Activated naive CD8-positive, alpha-beta T cell (primary cell): ENCODE measurements at regions not wholly inside any gene's neighbourhood (a gene's known extent, or its start where the extent isn't known, plus 50 kb on each side); places are given as distances from the start of the nearest gene placed in this dataset.
"Not testable (repeated sequence)": the region's sequence is repeated elsewhere in the genome, so short reads cannot be mapped to it uniquely, and the experiment has no call there.

Source experiments
- H3K27ac Mint-ChIP-seq: one replicate; pipeline ENCODE4 v1.8.0; 2021; ENCODE audit warnings: mixed read lengths
- H3K27me3 Mint-ChIP-seq: one replicate; pipeline ENCODE4 v1.8.0; 2021; ENCODE audit warnings: mixed read lengths
- H3K36me3 Mint-ChIP-seq: one replicate; pipeline ENCODE4 v1.8.0; 2021; ENCODE audit warnings: mixed read lengths
- H3K4me1 Mint-ChIP-seq: one replicate; pipeline ENCODE4 v1.8.0; 2021; ENCODE audit warnings: low read depth, mixed read lengths
- H3K4me3 Mint-ChIP-seq: one replicate; pipeline ENCODE4 v1.8.0; 2021; ENCODE audit warnings: mild to moderate bottlenecking, mixed read lengths
- H3K9me3 Mint-ChIP-seq: one replicate; pipeline ENCODE4 v1.8.0; 2021; ENCODE audit warnings: low read depth, mixed read lengths

- no peak overlapping the region for H3K27ac Mint-ChIP-seq
- peaks cover 20% of the 10 kb centered on the region for H3K27me3 Mint-ChIP-seq
- H3K36me3 Mint-ChIP-seq, result no peaks in the 10 kb centered on the region
- H3K4me1 Mint-ChIP-seq, result peaks cover 8% of the 10 kb centered on the region
- H3K4me3 Mint-ChIP-seq, result no peak overlapping the region
- no peaks in the 10 kb centered on the region for H3K9me3 Mint-ChIP-seq
Measured at GRCh38 chrX:1109580-1110119, 102.8 kb downstream of the CRLF2 start.

- Mint-ChIP-seq H3K4me1 (peaks cover 8% of the 10 kb centered on the region), H3K4me3 (no peak overlapping the region), H3K27me3 (peaks cover 19% of the 10 kb centered on the region), H3K9me3 (no peaks in the 10 kb centered on the region), H3K36me3 (no peaks in the 10 kb centered on the region), H3K27ac (no peak overlapping the region)
Measured at GRCh38 chrX:1108501-1109445, 103.7 kb downstream of the CRLF2 start.

- H3K4me1 Mint-ChIP-seq, result peaks cover 4% of the 10 kb centered on the region
- H3K9me3 Mint-ChIP-seq, result no peaks in the 10 kb centered on the region
- no peaks in the 10 kb centered on the region for H3K36me3 Mint-ChIP-seq
- no peak overlapping the region for H3K27ac Mint-ChIP-seq
- H3K4me3 Mint-ChIP-seq, result no peak overlapping the region
- peaks cover 16% of the 10 kb centered on the region for H3K27me3 Mint-ChIP-seq
Measured at GRCh38 chrX:1106478-1107210, 105.8 kb downstream of the CRLF2 start.

GRCh38 chrX:1105671-1106419 lies 106.6 kb downstream of the CRLF2 start:
- Mint-ChIP-seq H3K9me3 (no peaks in the 10 kb centered on the region), H3K36me3 (no peaks in the 10 kb centered on the region), H3K4me3 (no peak overlapping the region), H3K4me1 (no peaks in the 10 kb centered on the region), H3K27ac (no peak overlapping the region), H3K27me3 (peaks cover 13% of the 10 kb centered on the region)

- not testable (repeated sequence) for H3K27ac Mint-ChIP-seq, H3K36me3 Mint-ChIP-seq, H3K9me3 Mint-ChIP-seq, H3K4me3 Mint-ChIP-seq, H3K4me1 Mint-ChIP-seq
- H3K27me3 Mint-ChIP-seq, result peaks cover 13% of the 10 kb centered on the region
Measured at GRCh38 chrX:1105031-1105430, 107.4 kb downstream of the CRLF2 start.

- no peaks in the 10 kb centered on the region for H3K9me3 Mint-ChIP-seq
- no peaks in the 10 kb centered on the region for H3K36me3 Mint-ChIP-seq
- no peaks in the 10 kb centered on the region for H3K4me1 Mint-ChIP-seq
- no peak overlapping the region for H3K4me3 Mint-ChIP-seq
- no peak overlapping the region for H3K27ac Mint-ChIP-seq
- H3K27me3 Mint-ChIP-seq, result peaks cover 10% of the 10 kb centered on the region
Measured at GRCh38 chrX:1103360-1103759, 109.1 kb downstream of the CRLF2 start.

- H3K4me3 Mint-ChIP-seq, result no peak overlapping the region
- peaks cover 10% of the 10 kb centered on the region for H3K27me3 Mint-ChIP-seq
- no peaks in the 10 kb centered on the region for H3K36me3 Mint-ChIP-seq
- H3K27ac Mint-ChIP-seq, result no peak overlapping the region
- H3K4me1 Mint-ChIP-seq, result no peaks in the 10 kb centered on the region
- no peaks in the 10 kb centered on the region for H3K9me3 Mint-ChIP-seq
Measured at GRCh38 chrX:1102786-1103185, 109.7 kb downstream of the CRLF2 start.

GRCh38 chrX:1102221-1102620 lies 110.2 kb downstream of the CRLF2 start:
- not testable (repeated sequence) for H3K4me1 Mint-ChIP-seq, H3K36me3 Mint-ChIP-seq, H3K27me3 Mint-ChIP-seq, H3K9me3 Mint-ChIP-seq, H3K4me3 Mint-ChIP-seq, H3K27ac Mint-ChIP-seq

- no peaks in the 10 kb centered on the region for H3K36me3 Mint-ChIP-seq
- no peaks in the 10 kb centered on the region for H3K9me3 Mint-ChIP-seq
- H3K27me3 Mint-ChIP-seq, result no peaks in the 10 kb centered on the region
- H3K4me1 Mint-ChIP-seq, result no peaks in the 10 kb centered on the region
- no peak overlapping the region for H3K4me3 Mint-ChIP-seq
- H3K27ac Mint-ChIP-seq, result no peak overlapping the region
Measured at GRCh38 chrX:1099146-1099770, 113.2 kb downstream of the CRLF2 start.

GRCh38 chrX:1097328-1097727 lies 115.1 kb downstream of the CRLF2 start:
- H3K27me3 Mint-ChIP-seq, result no peaks in the 10 kb centered on the region

GRCh38 chrX:1094566-1095333 lies 117.7 kb downstream of the CRLF2 start:
- H3K4me3 Mint-ChIP-seq, result no peak overlapping the region
- H3K27ac Mint-ChIP-seq, result no peak overlapping the region
- H3K4me1 Mint-ChIP-seq, result peaks cover 5% of the 10 kb centered on the region
- H3K9me3 Mint-ChIP-seq, result no peaks in the 10 kb centered on the region
- H3K36me3 Mint-ChIP-seq, result no peaks in the 10 kb centered on the region
- H3K27me3 Mint-ChIP-seq, result peaks cover 4% of the 10 kb centered on the region

More at GRCh38 chrX:1097328-1097727, 115.1 kb downstream of the CRLF2 start:
- no peak overlapping the region for H3K4me3 Mint-ChIP-seq
- H3K4me1 Mint-ChIP-seq, result peaks cover 5% of the 10 kb centered on the region
- H3K9me3 Mint-ChIP-seq, result no peaks in the 10 kb centered on the region
- no peak overlapping the region for H3K27ac Mint-ChIP-seq
- H3K36me3 Mint-ChIP-seq, result no peaks in the 10 kb centered on the region

GRCh38 chrX:1093586-1094421 lies 118.6 kb downstream of the CRLF2 start:
- H3K36me3 Mint-ChIP-seq, result no peaks in the 10 kb centered on the region
- H3K4me1 Mint-ChIP-seq, result peaks cover 5% of the 10 kb centered on the region
- H3K27ac Mint-ChIP-seq, result no peak overlapping the region
- peak overlapping the region; percentile 77 for H3K4me3 Mint-ChIP-seq
- H3K9me3 Mint-ChIP-seq, result no peaks in the 10 kb centered on the region
- H3K27me3 Mint-ChIP-seq, result peaks cover 9% of the 10 kb centered on the region

- H3K27ac Mint-ChIP-seq, result peak overlapping the region; percentile 72
- H3K36me3 Mint-ChIP-seq, result no peaks in the 10 kb centered on the region
- peaks cover 5% of the 10 kb centered on the region for H3K4me1 Mint-ChIP-seq
- peaks cover 9% of the 10 kb centered on the region for H3K27me3 Mint-ChIP-seq
- H3K9me3 Mint-ChIP-seq, result no peaks in the 10 kb centered on the region
- H3K4me3 Mint-ChIP-seq, result peak overlapping the region; percentile 77
Measured at GRCh38 chrX:1093121-1093520, 119.3 kb downstream of the CRLF2 start.
